ENCODE measurements at regions not wholly inside any gene's neighbourhood (a gene's known extent, or its start where the extent isn't known, plus 50 kb on each side); places are given as distances from the start of the nearest gene placed in this dataset.

DNA sequence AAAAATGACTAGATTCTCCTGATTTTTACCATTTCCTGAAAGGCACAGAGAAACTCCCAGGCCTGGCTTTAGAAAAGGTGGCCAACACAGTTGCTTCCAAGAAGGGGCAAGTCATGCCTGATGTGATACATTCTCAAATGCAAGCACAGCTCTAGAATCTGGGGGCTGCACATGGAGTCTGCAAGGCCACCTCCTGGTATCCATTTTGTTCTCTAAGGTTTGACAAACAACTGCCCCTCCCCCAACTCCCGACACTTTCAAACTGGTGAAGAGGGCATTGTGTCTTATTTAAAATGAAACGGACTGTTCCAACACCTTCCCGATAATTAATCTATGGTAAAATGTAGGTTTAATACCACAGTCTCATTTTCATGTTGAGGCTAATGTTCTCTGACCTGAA, 220.2 kb upstream of the CEP162 start:
- WGBS (ENCODE audit: insufficient coverage): no CpG with 5 or more reads among the region's 3 CpGs
- intact Hi-C loops (cut with micrococcal nuclease): no loop called here
- TF ChIP-seq, protein P1, sequence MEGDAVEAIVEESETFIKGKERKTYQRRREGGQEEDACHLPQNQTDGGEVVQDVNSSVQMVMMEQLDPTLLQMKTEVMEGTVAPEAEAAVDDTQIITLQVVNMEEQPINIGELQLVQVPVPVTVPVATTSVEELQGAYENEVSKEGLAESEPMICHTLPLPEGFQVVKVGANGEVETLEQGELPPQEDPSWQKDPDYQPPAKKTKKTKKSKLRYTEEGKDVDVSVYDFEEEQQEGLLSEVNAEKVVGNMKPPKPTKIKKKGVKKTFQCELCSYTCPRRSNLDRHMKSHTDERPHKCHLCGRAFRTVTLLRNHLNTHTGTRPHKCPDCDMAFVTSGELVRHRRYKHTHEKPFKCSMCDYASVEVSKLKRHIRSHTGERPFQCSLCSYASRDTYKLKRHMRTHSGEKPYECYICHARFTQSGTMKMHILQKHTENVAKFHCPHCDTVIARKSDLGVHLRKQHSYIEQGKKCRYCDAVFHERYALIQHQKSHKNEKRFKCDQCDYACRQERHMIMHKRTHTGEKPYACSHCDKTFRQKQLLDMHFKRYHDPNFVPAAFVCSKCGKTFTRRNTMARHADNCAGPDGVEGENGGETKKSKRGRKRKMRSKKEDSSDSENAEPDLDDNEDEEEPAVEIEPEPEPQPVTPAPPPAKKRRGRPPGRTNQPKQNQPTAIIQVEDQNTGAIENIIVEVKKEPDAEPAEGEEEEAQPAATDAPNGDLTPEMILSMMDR (IDR thresholded peaks at IDR 0.05): no peak

DNA sequence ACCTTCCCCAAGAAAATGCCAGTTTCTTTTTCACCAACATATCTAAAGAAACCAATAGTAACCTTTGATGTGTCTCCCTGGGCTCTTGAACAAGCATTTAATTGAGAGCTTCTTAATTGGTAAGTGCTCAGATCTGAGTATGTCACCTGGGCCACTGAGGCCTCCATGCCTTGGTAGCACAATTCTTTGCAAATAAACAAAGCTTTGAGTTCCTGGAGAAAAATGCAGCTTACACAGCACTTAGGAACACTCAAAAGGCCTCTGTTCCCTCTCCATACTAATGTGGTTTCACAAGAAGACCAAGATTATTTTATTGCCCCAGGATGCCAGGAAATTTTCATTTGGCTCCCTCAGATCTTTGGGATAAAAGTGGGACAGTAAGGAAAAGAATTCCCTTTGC, 217.6 kb upstream of the CEP162 start:
- H3K4me1 Mint-ChIP-seq: no peaks in the 10 kb centered on the region
- H3K4me1 ChIP-seq (ENCODE audit: control insufficient read depth in 1 of 2, insufficient read depth in 2 of 2, low read length in 2 of 2): no peaks in the 10 kb centered on the region
- H3K27ac ChIP-seq (ENCODE audit: low read depth in 1 of 2, low read length in 2 of 2): no peak overlapping the region
- intact Hi-C loops (cut with micrococcal nuclease): no loop called here
- H3K9me3 Mint-ChIP-seq: peaks cover 0 to 4% (median 0%) of the 10 kb centered on the region in 7 donors
- TF ChIP-seq, protein P1 (IDR thresholded peaks at IDR 0.05): no peak
- no peak overlapping the region for H3K9ac ChIP-seq (ENCODE audit: insufficient read depth, low read length, poor library complexity, severe bottlenecking)
- no peak overlapping the region for H3K27ac Mint-ChIP-seq
- no peaks in the 10 kb centered on the region for H3K36me3 ChIP-seq (replicated peaks in 1 of 2; ENCODE audit: control insufficient read depth in 1 of 2, insufficient read depth in 2 of 2, low read length in 2 of 2)
- no peak overlapping the region for H3K4me2 ChIP-seq (replicated peaks; ENCODE audit: extremely low read depth, low read length, poor library complexity, severe bottlenecking)
- no peak overlapping the region for H3K4me3 ChIP-seq (replicated peaks in 1 of 3; ENCODE audit: low read depth in 2 of 3, low read length in 3 of 3)
- H3K36me3 Mint-ChIP-seq: no peaks in the 10 kb centered on the region
- H3K27me3 Mint-ChIP-seq (ENCODE audit: low read depth in 3 of 3): peaks cover 0 to 2% (median 2%) of the 10 kb centered on the region in 3 donors
- no peaks in the 10 kb centered on the region for H3K79me2 ChIP-seq (ENCODE audit: insufficient read depth, low read length)
- no peak overlapping the region for H2AFZ ChIP-seq (ENCODE audit: insufficient read depth, low read depth, low read length, poor library complexity, severe bottlenecking)
- H3K9me3 ChIP-seq (replicated peaks in 1 of 2; ENCODE audit: control insufficient read depth in 1 of 2, insufficient read depth in 1 of 2, low read length in 2 of 2): no peaks in the 10 kb centered on the region
- no peak overlapping the region for H3K4me3 Mint-ChIP-seq
- H4K20me1 ChIP-seq (ENCODE audit: insufficient read depth, low read length): no peaks in the 10 kb centered on the region
- DNase-seq: no peak
- no peaks in the 10 kb centered on the region for H3K27me3 ChIP-seq (ENCODE audit: control insufficient read depth in 2 of 2, insufficient read depth in 2 of 2, low read length in 2 of 2)

More for the DNA sequence above, 220.2 kb upstream of the CEP162 start:
- Histone ChIP-seq H3K4me2 (replicated peaks; ENCODE audit: extremely low read depth, low read length, poor library complexity, severe bottlenecking) (no peak overlapping the region), H2AFZ (ENCODE audit: insufficient read depth, low read depth, low read length, poor library complexity, severe bottlenecking) (no peak overlapping the region), H4K20me1 (ENCODE audit: insufficient read depth, low read length) (no peaks in the 10 kb centered on the region), H3K27me3 (ENCODE audit: control insufficient read depth in 2 of 2, insufficient read depth in 2 of 2, low read length in 2 of 2) (no peaks in the 10 kb centered on the region), H3K79me2 (ENCODE audit: insufficient read depth, low read length) (no peaks in the 10 kb centered on the region), H3K4me3 (replicated peaks in 1 of 3; ENCODE audit: low read depth in 2 of 3, low read length in 3 of 3) (no peak overlapping the region), H3K4me1 (ENCODE audit: control insufficient read depth in 1 of 2, insufficient read depth in 2 of 2, low read length in 2 of 2) (no peaks in the 10 kb centered on the region), H3K27ac (ENCODE audit: low read depth in 1 of 2, low read length in 2 of 2) (no peak overlapping the region), H3K9ac (ENCODE audit: insufficient read depth, low read length, poor library complexity, severe bottlenecking) (no peak overlapping the region), H3K9me3 (replicated peaks in 1 of 2; ENCODE audit: control insufficient read depth in 1 of 2, insufficient read depth in 1 of 2, low read length in 2 of 2) (no peaks in the 10 kb centered on the region), H3K36me3 (replicated peaks in 1 of 2; ENCODE audit: control insufficient read depth in 1 of 2, insufficient read depth in 2 of 2, low read length in 2 of 2) (no peaks in the 10 kb centered on the region)
- H3K4me1 Mint-ChIP-seq: no peaks in the 10 kb centered on the region
- no peak for DNase-seq
- no peak overlapping the region for H3K27ac Mint-ChIP-seq
- no peak overlapping the region for H3K4me3 Mint-ChIP-seq
- H3K27me3 Mint-ChIP-seq (ENCODE audit: low read depth in 3 of 3): peaks cover 0 to 2% (median 1%) of the 10 kb centered on the region in 3 donors
- no peaks in the 10 kb centered on the region for H3K36me3 Mint-ChIP-seq
- peaks cover 0 to 2% (median 0%) of the 10 kb centered on the region in 7 donors for H3K9me3 Mint-ChIP-seq
